Posterior cingulate gyrus (tissue), 11 donors: ENCODE measurements at regions not wholly inside any gene's neighbourhood (a gene's known extent, or its start where the extent isn't known, plus 50 kb on each side); places are given as distances from the start of the nearest gene placed in this dataset.
A peak's percentile ranks its signal among the peaks of the same experiment; 100 is the strongest.
"Not testable (repeated sequence)": the region's sequence is repeated elsewhere in the genome, so short reads cannot be mapped to it uniquely, and the experiment has no call there.

Experiments used
- DNase-seq, 10 donors: peaks; one replicate each; pipeline versions ENCODE4 v3.0.0 to v3.0.0-alpha.2; 2020 to 2021; ENCODE audit warnings: mixed read lengths in 3 of 10
- intact Hi-C: fragments of 100-400 bp; cut with DNase I; formaldehyde crosslinking; loops from one replicate; pipeline ENCODE4 v1.15.1; 2023

DNA sequence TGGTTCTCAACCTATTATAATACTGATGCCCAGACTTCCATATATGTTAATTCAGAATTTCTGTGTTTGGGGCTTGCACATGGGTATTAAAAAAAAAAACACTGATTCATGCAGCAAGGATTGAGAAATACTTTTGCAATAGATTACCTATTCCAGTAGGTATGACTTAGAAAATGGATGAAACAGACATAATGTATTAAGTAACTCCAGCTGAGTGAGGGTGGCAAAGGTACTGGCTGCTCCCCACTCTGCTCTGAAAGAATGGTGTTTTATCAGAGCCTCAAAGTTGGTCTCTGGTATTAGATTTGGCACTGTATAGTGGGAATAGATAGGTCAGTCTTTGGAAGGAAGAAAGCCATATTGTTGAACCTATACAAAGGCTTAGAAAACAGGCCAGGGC, 234.3 kb upstream of the FOLH1 start:
- intact Hi-C loops, result no loop called here
- DNase-seq, result no peak

DNA sequence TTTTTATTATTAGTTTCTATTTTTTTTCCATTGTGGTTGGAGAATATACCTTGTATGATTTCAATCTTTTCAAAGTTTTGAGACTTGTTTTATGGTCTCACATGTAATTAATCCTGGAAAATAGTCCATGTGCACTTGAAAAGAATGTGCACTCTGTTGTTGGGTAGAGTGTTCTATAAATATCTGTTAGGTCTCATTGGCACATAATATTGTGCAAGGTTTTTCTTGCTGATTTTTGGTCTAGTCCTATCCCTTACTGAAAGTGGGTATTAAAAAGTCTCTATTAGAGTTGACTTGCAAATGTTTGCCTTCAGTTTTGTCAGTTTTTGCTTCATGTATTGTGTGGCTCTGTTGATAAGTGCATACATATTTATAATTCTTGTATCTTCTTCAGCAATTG, 231.5 kb upstream of the FOLH1 start:
- DNase-seq, intact Hi-C loops: not testable (repeated sequence)

DNA sequence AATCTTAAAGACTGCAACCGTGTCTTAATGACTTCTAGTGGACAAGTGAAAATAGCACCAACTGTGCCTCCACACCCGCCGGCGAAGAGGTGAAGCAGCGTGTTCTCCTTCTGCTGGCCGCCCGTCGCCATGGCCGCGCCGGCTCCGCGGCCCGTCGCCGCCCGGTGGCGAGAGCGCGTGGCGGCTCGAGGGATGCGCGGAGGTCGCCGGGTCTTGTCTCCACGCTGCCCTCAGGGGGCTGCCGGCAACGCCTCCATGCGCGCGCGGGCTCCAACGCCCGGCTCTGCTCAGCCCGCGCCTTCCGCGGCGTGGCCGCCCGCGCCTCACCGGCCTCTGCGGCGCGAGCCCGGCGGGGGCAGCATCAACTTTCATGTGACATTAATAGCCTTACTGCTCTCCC, 225.9 kb upstream of the FOLH1 start:
- intact Hi-C loops, result not testable (repeated sequence)
- peak in 3 of 10 donors; percentile 22 to 36 (median 35) for DNase-seq

DNA sequence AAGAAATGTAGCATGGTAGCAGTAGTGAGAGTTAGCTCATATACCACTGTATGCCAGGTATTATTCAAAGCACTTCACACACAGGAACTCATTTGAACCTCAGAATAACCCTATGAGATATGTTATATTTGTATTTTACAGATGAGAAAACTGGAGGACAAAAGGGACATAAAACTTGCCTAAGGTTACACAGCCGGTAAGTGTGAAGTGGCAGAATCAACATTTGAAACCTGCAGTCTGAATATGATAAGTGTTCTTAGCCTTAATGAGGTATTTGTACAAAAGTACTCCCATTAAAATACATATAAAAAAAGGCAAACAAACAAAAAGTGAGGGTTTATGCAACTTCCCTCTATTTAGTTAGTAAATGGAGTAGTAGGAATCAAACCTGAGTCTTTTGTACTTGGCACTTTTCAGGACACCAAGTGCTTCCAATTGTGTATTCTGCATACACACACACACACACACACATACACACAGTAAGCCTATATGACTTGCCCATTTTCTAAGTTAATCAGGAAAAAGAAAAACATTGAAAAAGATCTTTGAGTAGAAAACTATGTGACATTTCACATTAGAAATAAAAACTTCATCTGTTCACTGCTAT, 223.9 kb upstream of the FOLH1 start:
- intact Hi-C loops, result no loop called here

DNA sequence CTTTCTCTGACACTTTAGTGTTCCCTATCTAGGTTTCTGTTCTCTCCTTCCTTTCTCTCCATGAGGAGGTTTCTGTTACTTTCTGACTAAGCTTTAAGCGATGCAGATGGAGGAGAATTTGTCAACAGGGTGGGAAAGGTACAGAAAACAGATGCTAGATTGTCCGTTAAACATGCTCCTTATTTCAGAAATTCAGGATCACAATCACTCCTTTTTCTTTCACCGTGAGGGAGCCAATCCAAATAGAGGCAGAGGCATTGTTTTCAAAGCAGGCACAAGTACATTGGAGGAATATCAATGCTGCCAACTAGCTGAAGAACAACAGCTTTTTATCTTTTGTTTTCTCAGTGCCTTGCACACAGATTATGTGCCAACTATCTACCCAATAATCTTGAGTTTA, 215.7 kb upstream of the FOLH1 start:
- DNase-seq, result no peak

More for the DNA sequence above, 223.9 kb upstream of the FOLH1 start:
- DNase-seq, result no peak

DNA sequence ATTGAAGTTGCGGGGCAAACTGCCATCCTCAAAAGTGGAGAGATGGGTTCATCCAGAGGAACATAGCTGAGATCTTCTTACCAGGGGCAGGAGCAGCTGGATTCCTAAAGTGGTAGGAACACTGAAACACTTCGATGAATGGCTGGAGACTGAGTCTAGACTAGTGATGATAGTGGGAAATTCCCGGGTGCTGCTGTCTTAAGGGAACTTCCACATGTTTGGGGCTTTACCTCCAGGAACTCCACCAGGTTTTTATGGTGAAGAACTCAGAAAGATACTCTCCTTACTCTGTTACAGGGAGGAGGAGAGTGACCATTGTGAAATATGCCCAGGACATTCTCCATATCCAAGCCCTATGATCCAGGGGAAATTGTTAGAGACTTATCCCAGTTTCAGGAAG, 210.5 kb upstream of the FOLH1 start:
- DNase-seq, intact Hi-C loops: not testable (repeated sequence)

More for the DNA sequence above, 215.7 kb upstream of the FOLH1 start:
- intact Hi-C loops, result no loop called here

DNA sequence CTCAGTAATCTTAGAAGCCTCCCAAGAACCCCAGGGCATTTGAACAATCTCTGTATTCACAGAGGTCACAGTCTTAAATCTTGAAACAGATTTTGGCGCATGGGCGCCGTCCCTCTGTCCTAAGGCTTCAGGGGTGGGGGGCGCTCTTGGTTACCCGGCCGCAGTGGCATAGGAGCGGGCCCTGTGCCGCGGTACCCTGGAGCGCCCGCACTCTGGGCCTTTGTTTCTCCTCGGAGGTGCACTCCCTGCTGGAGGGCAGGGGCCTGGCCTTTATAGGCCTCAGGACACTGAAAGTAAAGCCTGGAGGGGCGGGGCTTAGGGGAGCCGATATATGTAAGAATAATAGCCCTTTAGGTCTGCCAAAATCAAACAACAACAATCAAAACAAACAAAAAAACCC, 197.3 kb upstream of the FOLH1 start:
- intact Hi-C loops, result no loop called here
- peak in 3 of 10 donors; percentile 52 to 59 (median 53) for DNase-seq

DNA sequence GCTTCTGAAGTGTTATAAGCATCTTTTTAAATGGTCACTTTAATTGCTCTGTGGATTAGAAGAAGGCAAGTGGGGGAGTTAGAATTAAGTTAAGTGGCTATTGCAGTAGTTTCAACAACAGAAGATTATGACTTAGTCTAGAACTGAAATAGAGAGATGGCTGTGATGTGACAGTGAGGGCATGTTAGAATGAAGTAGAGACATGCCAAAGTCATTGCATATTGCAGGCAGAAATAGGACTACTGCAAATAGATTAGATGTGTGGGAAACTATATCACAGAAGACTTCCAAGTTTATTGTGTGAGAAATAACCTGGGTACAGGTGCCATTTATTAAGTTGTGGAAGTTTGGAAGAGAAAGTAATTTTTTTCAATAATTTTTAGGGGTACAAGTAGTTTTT, 187.4 kb upstream of the FOLH1 start:
- intact Hi-C loops, DNase-seq: not testable (repeated sequence)

DNA sequence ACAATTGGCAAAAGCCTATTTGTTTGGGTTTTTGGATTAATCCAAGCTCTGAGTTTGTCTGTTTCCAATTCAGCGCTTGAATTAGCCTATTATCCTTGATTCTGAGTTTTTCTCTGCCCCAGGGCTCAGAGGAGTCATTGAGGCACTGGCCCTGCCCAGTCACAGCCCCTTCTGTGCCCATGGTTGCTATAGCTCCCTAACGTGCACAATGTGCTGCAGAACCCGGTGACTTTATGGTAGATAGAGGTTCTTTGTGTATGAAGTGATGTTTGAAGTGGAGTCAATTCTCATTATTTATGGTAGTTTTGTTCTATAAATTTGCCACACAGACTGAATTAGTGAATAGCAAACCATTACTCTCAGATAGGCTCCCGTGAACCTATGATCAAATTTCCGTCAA, 182.0 kb upstream of the FOLH1 start:
- DNase-seq, intact Hi-C loops: not testable (repeated sequence)

DNA sequence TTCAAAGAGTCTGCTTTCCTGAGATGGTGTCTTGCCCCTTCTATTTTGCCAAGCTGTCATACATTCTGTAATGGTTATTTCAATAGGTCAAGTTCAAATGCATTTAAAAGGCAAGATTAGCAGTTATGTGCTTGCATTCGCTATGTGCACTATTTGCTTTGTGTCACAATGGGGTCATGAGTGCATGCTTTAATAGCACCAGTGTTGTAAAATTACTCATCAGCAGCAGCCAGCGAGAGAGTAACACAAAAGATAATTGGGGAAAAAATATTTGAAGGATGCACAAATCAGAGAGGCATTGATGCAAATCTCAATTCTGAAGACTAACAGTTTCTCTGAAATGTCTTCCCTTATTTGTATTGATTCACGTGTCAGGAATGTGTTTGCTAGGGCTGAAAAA, 180.7 kb upstream of the FOLH1 start:
- DNase-seq, intact Hi-C loops: not testable (repeated sequence)

DNA sequence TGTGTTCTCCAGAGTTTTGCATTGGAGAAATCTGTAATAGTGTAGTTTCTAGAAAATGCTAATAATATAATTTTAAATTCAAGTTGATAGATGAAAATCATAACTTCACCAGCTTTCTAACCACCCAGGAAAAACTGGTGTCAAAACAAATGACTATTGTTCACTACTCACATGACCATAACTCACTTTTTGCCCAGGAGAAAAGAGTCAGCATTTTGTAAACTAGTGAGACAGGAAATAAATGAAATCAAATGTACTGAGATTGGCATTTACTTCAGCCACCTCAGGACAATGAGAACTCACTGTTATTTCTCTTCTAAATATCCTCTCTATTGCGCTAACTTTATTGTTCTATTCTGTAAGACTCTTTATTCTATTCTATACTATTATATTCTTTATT, 176.0 kb upstream of the FOLH1 start:
- DNase-seq, intact Hi-C loops: not testable (repeated sequence)

DNA sequence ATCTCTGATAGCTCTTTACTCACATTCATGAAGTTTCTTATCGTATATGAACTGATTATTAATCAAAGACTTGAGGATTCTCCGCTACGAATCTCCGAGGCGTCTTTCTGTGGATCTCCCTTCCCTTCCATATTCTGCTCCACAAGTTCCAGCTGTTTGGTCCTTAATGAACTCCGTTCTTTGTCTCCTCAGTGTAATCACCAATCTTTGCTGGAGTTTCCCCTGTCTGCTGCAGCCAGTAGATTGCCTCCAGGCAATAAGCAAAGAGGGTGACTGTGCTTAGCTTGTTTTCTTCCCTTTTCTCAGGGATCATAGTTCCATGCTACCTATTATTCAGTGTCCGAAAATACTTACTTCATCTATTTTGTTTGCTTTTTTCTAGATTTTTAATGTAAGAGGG, 169.6 kb upstream of the FOLH1 start:
- no peak for DNase-seq
- intact Hi-C loops, result no loop called here

DNA sequence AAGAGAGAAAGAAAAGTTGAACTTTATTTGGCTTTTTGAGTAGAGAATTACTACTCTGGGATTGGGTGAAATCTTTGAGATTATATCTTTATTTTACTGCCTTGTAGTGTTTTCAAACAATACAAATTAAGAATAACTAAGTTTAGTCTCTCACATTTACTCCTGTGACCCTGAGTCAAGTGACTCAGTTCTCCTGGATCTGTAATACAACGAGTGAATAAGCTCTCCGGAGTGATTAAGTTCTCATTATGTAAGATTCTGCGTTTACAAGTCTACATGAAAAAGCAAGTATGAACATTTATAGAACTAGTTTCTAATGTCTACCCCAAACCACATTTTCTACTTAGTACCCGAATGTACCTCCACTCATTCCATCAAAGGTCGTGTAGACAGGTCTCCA, 165.5 kb upstream of the FOLH1 start:
- intact Hi-C loops, DNase-seq: not testable (repeated sequence)

DNA sequence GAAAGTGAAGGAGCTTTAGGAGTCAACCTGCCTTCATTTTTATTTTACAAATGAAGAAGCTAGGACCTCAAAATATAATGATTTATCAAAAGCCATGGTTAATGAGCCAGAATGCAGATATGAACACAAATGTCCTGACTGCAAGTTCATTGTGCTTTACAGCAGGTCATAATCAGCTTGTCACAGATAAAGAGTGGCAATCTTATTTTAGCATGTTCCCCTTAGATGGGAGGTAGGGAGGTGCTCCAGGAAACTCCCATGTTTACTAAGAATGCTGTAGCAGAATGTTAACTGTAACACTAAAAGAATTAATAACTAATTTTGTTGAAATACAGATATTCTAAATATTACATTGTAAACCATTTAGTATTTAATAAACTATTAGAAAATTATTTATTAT, 165.0 kb upstream of the FOLH1 start:
- DNase-seq, intact Hi-C loops: not testable (repeated sequence)

DNA sequence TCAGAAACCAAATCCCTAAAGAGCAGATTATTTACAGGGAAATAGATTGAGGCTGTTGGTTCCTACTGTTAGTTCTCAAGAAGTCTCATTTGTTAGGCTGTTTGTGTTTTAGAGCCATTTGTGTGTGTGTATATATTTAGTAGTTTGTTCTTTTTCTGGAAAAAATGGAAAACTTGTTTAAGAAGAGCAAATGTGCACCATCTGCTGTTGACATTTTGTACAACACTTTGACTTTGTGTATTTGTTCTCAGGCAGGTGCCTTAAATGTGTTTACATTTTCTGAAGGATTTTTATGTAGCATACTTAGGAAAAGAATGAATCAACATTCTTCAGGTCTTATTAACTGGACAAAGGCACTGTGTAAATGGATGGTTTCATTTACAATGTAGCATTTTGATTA, 163.7 kb upstream of the FOLH1 start:
- DNase-seq, intact Hi-C loops: not testable (repeated sequence)

DNA sequence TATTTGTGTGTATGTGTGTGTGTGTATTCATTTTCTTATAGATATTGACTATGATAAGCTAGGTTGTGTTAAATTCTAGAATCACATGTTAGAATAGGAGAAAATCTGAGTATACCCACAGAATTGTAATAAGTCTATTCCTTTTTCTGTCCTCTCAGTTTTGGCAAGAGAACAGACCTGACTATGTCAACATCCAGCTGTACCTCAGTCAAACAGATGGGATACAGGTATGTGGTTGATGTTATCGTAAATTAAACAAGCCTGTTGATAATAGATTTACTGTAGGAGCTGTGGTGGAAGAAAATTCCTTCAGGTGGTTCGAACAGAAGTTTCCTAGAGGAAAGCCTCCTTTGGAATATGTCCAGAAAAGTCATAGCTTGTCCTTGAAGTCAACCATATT, 160.2 kb upstream of the FOLH1 start:
- intact Hi-C loops, DNase-seq: not testable (repeated sequence)

DNA sequence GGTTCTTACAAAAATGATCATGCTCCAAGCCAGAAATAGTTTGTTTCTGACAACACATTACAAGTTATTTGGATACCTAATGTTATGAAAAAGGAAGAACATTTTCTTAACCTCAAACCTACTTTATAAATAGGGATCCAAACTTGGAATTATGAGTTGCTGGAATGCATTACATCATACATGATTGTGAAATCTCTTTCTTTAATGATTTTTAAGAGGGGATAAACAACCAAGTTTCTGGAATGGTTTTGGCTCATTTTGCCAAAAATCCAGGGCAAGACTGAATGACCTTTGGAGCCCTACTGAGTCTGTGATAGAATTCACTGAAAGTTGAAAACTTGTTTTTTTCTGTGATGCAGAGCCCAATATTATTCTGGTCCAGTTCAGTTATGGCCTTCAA, 157.0 kb upstream of the FOLH1 start:
- intact Hi-C loops, DNase-seq: not testable (repeated sequence)

DNA sequence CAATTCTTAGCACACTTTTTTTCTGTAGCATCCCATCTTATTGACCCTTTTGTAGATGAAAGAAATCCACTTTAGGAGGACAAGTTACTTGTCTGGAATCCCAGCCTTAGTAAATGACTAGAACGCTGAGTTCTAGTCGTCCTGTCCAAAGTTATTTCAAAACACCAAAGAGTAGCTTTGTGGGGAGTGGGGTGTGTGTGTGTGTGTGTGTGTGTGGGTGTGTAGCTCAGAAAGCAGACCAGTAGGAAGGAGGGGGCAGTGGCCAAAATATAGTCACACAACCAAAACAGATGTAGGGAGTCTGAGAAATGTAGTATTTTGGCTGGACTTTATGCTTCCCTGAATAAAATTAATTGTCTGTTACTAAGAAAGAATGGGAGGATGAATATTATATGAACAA, 154.6 kb upstream of the FOLH1 start:
- DNase-seq, intact Hi-C loops: not testable (repeated sequence)

DNA sequence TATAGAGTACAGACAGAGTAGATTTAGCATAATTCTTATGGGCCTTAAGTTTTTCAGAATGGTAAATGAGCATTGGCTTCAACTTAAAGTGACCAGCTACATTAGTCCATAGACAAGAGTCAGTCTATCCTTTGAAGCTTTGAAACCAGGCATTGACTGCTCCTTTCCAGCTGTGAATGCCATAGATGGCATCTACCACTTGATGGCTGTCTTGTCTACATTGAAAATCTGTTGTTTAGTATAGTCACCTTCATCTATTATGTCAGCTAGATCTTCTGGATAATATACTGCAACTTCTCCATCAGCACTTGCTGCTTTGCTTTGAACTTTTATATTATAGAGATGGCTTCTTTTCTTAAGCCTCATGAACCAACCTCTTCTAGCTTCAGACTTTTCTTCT, 146.1 kb upstream of the FOLH1 start:
- intact Hi-C loops, DNase-seq: not testable (repeated sequence)

DNA sequence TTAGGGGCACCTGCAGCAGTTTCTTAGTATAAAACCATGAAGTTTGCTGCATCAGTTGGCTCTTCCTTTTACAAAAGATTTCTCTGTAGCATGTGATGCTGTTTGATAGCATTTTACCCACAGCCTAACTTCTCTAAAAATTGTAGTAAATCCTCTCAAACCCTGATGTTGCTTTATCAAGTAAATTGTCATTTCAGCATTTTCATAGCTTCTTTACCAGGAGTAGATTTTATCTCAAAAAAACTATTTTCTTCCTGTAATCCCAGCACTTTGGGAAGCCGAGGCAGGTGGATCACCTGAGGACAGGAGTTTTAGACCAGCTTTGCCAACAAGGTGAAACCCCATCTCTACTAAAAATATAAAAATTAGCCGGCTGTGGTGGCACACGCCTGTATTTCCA, 144.5 kb upstream of the FOLH1 start:
- DNase-seq, intact Hi-C loops: not testable (repeated sequence)

DNA sequence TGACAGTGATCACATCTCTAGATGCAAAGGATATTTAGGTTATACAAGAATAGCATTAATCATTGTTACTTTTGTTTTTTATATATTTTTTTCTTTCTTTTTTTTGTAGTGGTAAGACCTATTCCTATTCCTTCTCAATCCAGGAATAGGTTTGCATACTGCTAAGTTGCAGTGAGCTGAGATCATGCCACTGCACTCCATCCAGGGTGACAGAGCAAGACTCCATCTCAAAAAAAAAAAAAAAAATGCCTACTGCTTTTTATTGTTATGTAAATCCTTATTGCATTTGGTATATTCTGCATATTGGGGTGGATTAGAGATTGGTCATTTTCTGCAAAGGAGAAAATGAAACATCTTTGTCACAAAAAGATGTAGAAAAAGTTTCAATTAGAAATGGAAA, 138.2 kb upstream of the FOLH1 start:
- DNase-seq, intact Hi-C loops: not testable (repeated sequence)

DNA sequence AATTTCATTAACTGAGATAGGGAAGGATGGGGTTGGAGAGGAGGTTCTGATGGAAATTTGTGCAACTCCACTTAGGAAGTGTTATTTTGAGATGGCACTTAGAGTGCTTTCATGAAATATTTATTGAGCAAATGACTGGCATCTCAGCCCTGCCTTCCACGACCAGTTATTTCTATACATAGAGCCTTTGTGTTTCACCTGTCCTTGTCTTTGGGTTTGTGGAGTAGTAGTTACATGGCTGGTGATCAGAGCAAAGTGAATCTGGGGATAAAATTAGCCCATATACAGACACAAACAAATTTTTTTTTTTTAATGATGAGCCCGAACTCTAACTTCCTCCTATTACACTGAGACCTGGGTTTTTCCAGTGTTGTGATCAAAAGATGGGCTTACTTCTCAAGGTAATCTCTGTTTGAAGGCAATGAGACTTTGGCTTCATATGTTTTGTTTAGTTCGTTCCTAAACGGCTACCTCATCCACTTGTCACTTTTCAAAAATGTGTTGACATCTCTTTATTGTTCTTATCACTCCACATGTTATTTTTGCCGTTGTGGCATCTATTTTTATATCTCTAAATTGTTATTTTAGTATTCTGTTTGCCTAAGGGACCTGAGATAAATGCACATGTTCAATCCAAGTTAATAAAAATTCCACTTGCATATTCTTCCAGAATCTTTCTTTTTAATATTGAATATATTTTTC, 120.2 kb upstream of the FOLH1 start:
- DNase-seq, intact Hi-C loops: not testable (repeated sequence)
